GM06990 (cell line): ENCODE measurements at regions not wholly inside any gene's neighbourhood (a gene's known extent, or its start where the extent isn't known, plus 50 kb on each side); places are given as distances from the start of the nearest gene placed in this dataset.

Source experiments
- DNase-seq: peaks from one replicate; pipeline ENCODE4 v3.0.0-alpha.2; 2011; ENCODE audit not compliant: insufficient read length; ENCODE audit errors: extremely low read depth
- H3K27me3 ChIP-seq: replicated peaks from 2 replicates; pipeline ENCODE4 v1.6.0; 2011; ENCODE audit warnings: low read length; ENCODE audit not compliant: control insufficient read depth, insufficient read depth
- H3K36me3 ChIP-seq: 2 replicates; pipeline ENCODE4 v1.5.1; 2011; ENCODE audit warnings: low read length; ENCODE audit not compliant: control insufficient read depth, insufficient read depth
- H3K4me3 ChIP-seq: replicated peaks from 2 replicates; pipeline ENCODE4 v1.5.1; 2011; ENCODE audit warnings: low read depth, mild to moderate bottlenecking, control low read depth, low read length
- TF ChIP-seq, protein P1 (sequence below): IDR thresholded peaks from 2 replicates; pipeline ENCODE4 v1.5.1; 2011; ENCODE audit warnings: low read length, control low read depth, mild to moderate bottlenecking, inconsistent platforms; ENCODE audit not compliant: insufficient read depth, poor library complexity, severe bottlenecking

GRCh38 chr13:22642088-22642487 is 538.7 kb upstream of the SGCG start:
- Histone ChIP-seq H3K4me3 (no peak overlapping the region), H3K36me3 (no peaks in the 10 kb centered on the region), H3K27me3 (no peaks in the 10 kb centered on the region)
- TF ChIP-seq, protein P1, sequence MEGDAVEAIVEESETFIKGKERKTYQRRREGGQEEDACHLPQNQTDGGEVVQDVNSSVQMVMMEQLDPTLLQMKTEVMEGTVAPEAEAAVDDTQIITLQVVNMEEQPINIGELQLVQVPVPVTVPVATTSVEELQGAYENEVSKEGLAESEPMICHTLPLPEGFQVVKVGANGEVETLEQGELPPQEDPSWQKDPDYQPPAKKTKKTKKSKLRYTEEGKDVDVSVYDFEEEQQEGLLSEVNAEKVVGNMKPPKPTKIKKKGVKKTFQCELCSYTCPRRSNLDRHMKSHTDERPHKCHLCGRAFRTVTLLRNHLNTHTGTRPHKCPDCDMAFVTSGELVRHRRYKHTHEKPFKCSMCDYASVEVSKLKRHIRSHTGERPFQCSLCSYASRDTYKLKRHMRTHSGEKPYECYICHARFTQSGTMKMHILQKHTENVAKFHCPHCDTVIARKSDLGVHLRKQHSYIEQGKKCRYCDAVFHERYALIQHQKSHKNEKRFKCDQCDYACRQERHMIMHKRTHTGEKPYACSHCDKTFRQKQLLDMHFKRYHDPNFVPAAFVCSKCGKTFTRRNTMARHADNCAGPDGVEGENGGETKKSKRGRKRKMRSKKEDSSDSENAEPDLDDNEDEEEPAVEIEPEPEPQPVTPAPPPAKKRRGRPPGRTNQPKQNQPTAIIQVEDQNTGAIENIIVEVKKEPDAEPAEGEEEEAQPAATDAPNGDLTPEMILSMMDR = no peak
- no peak for DNase-seq

GRCh38 chr13:22644941-22645340 is 535.8 kb upstream of the SGCG start:
- no peaks in the 10 kb centered on the region for H3K27me3 ChIP-seq
- DNase-seq = no peak
- no peaks in the 10 kb centered on the region for H3K36me3 ChIP-seq
- no peak overlapping the region for H3K4me3 ChIP-seq
- TF ChIP-seq, protein P1 = no peak

DNA sequence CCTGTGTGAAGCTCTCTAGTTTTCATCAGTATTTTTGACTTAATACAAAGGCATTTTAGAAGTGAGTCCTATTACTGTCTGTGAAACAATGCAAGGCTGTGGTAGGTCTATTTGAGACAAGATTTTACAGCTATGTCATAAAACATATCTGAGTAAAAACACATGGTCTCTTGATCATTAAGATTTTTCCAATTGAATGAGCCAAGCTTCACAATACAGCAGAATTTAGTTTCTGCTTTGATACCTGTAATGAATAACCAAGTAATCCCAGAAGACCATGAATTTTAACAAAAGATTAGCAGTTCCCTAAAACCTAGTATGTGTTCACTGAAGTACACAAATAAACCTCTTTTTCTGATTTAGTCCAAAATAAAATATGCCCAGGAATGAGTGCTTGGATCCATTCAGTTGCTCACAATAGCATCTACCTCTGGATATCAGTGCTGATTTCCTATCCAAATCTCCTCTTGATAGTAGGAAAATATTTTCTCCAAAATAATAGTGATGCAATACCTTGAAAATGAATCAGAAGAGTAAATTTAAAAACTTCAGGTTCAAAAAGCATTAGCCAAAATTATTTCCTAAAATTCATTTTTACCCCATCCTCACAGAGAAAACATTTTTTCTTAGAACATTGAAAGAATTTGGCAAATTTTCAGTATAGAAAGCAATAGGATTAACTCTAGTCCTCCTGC is 533.5 kb upstream of the SGCG start:
- Histone ChIP-seq H3K36me3 (no peaks in the 10 kb centered on the region), H3K4me3 (no peak overlapping the region), H3K27me3 (no peaks in the 10 kb centered on the region)
- no peak for DNase-seq
- TF ChIP-seq, protein P1 = no peak

GRCh38 chr13:22648320-22648801 is 532.4 kb upstream of the SGCG start:
- Histone ChIP-seq H3K36me3 (no peaks in the 10 kb centered on the region), H3K4me3 (no peak overlapping the region), H3K27me3 (no peaks in the 10 kb centered on the region)
- TF ChIP-seq, protein P1 = no peak
- DNase-seq = no peak

DNA sequence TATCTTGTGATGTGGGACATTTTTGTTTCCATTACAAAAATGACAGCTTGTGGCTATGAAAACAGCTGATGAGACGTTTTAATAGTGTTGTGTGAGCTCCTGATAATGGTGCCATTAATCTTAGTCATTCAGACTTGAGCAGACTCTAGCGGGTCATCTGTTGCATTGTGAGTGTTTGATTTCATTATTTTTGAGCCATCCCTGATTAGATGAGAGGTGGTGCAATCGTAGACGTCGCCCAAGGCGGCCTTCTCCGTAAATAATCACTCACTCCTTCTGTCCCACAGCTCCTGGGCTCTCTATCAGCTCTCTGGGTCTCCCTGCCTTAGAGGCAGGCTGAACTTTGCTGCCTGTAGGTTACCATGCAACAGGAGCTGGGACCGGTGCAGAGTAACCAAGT is 528.0 kb upstream of the SGCG start:
- TF ChIP-seq, protein P1 = no peak
- no peak for DNase-seq
- no peaks in the 10 kb centered on the region for H3K27me3 ChIP-seq

More for the DNA sequence above, 528.0 kb upstream of the SGCG start:
- no peaks in the 10 kb centered on the region for H3K36me3 ChIP-seq
- no peak overlapping the region for H3K4me3 ChIP-seq
